ENCODE measurements at regions not wholly inside any gene's neighbourhood (a gene's known extent, or its start where the extent isn't known, plus 50 kb on each side); places are given as distances from the start of the nearest gene placed in this dataset.

DNA sequence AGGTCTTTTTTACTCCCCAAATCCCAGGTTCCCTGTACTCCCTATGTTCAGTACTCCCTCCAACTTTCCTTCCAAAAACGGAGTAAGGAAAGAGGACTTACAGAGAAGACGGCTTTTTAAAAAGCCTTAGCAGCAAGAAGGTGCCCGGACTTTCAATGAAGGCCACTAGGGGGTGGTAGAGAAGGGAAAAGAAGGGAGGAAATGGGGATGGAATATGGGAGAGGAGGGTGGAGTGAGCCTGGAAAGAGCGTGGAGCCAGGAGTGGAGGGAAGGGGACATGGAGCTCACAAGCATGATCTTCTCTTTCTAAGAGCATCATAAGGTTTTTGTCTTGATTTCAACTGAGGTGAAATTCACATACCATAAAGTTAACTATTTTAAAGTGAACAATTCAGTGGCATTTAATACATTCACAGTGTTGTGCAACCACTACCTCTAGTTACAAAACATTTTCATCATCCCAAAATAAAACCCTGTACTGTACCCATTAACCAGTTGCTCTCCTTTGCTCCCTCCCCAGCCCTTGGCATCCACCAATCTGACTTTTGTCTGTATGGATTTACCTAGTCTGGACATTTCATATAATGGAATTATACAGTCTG, 129.9 kb downstream of the ZNF281 start (continued):
- TF ChIP-seq HNF1A (IDR thresholded peaks at IDR 0.05; ENCODE audit: low read depth) (no peak), HNF1A (CRISPR knock-in tag; IDR thresholded peaks at IDR 0.05; ENCODE audit: borderline replicate concordance) (no peak), ARNTL (CRISPR knock-in tag; IDR thresholded peaks at IDR 0.05) (no peak), BRCA1 (CRISPR knock-in tag; IDR thresholded peaks at IDR 0.05) (no peak), KDM5B (CRISPR knock-in tag; IDR thresholded peaks at IDR 0.05; ENCODE audit: borderline replicate concordance) (no peak), RCOR2 (CRISPR knock-in tag; IDR thresholded peaks at IDR 0.05) (no peak), CEBPB (IDR thresholded peaks at IDR 0.05; ENCODE audit: borderline replicate concordance, low read depth, low read length) (peak; percentile 77), ELF3 (CRISPR knock-in tag; IDR thresholded peaks at IDR 0.05) (0 out of 2 replicates have a peak, but pooled peaks have one; percentile 10), ZNF33A (CRISPR knock-in tag; IDR thresholded peaks at IDR 0.05; ENCODE audit: borderline replicate concordance) (no peak), RFX5 (IDR thresholded peaks at IDR 0.05; ENCODE audit: low read depth, low read length) (no peak), NONO (IDR thresholded peaks at IDR 0.05) (no peak), NONO (CRISPR knock-in tag; conservative IDR thresholded peaks at IDR 0.05) (no peak), MYC (CRISPR knock-in tag; IDR thresholded peaks at IDR 0.05; ENCODE audit: borderline replicate concordance) (no peak), CREM (IDR thresholded peaks at IDR 0.05) (no peak), CREM (CRISPR knock-in tag; IDR thresholded peaks at IDR 0.05) (no peak), DZIP1 (CRISPR knock-in tag; IDR thresholded peaks at IDR 0.05) (no peak), RAD21 (CRISPR knock-in tag; IDR thresholded peaks at IDR 0.05) (peak; percentile 69), PCBP2 (optimal IDR thresholded peaks at IDR 0.05; ENCODE audit: low read depth, low read length, poor library complexity, severe bottlenecking) (peak; percentile 48), ZNF749 (CRISPR knock-in tag; IDR thresholded peaks at IDR 0.05; ENCODE audit: borderline replicate concordance) (no peak), ZNF7 (CRISPR knock-in tag; IDR thresholded peaks at IDR 0.05) (no peak), FOXA1 (IDR thresholded peaks at IDR 0.05) (no peak), FOXA1 (CRISPR knock-in tag; IDR thresholded peaks at IDR 0.05) (no peak), CHD2 (IDR thresholded peaks at IDR 0.05; ENCODE audit: low read depth, low read length) (no peak), HOXA5 (CRISPR knock-in tag; IDR thresholded peaks at IDR 0.05) (no peak), GATAD2A (CRISPR knock-in tag; IDR thresholded peaks at IDR 0.05) (0 out of 2 replicates have a peak, but pooled peaks have one; percentile 13), TOE1 (CRISPR knock-in tag; IDR thresholded peaks at IDR 0.05) (no peak), ZNF569 (CRISPR knock-in tag; IDR thresholded peaks at IDR 0.05; ENCODE audit: borderline replicate concordance) (no peak)
- TF ChIP-seq, protein P1, sequence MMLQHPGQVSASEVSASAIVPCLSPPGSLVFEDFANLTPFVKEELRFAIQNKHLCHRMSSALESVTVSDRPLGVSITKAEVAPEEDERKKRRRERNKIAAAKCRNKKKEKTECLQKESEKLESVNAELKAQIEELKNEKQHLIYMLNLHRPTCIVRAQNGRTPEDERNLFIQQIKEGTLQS (CRISPR knock-in tag; IDR thresholded peaks at IDR 0.05) = no peak

Data from HepG2 (cell line).